A549 (cell line): ENCODE measurements at regions not wholly inside any gene's neighbourhood (a gene's known extent, or its start where the extent isn't known, plus 50 kb on each side); places are given as distances from the start of the nearest gene placed in this dataset.

Source experiments
- ATAC-seq, 2 experiments: fragments of 200-7000 bp in 1 of 2; fragments of >200 bp in 1 of 2; cut with Nextera tagmentation in 1 of 2; cut with Tn5 transposase in 1 of 2; 3 replicates each; pipeline versions ENCODE4 v1.8.0 to v1.9.1; 2018 to 2020; ENCODE audit warnings: mild to moderate bottlenecking in 1 of 2, moderate library complexity in 1 of 2
- CTCF ChIA-PET: fragments of 300-600 bp; sonication (Branson Sonifier 250); formaldehyde crosslinking; extraction: SDS; loops from one replicate; lab custom pipeline; 2021; ENCODE audit warnings: antibody characterized with exemption, inconsistent platforms; lab: Yijun Ruan, JAX
- POLR2A ChIA-PET: fragments of 350-600 bp; formaldehyde crosslinking; extraction: SDS; loops from one replicate; lab custom pipeline; 2021; ENCODE audit warnings: antibody characterized with exemption, inconsistent platforms; lab: Yijun Ruan, JAX
- DNase-seq, 2 experiments: peaks; one replicate each; pipeline versions ENCODE4 v3.0.0 to v3.0.0-alpha.2; 2011 to 2016; ENCODE audit warnings: low read depth in 1 of 2, low spot score in 1 of 2
- FAIRE-seq: peaks from 2 replicates; lab custom pipeline; 2011; peaks lifted over from hg19 to GRCh38; lab: Jason Lieb, UNC
- H3K27ac ChIP-seq, 2 experiments: fragments of >200 bp; sonication (Bioruptor Twin); formaldehyde crosslinking; 3 replicates each; pipeline ENCODE4 v1.5.1; 2016 to 2017
- H3K4me1 ChIP-seq: fragments of >200 bp; sonication (Bioruptor Twin); formaldehyde crosslinking; 3 replicates; pipeline ENCODE4 v1.6.1; 2016
- H3K4me2 ChIP-seq: fragments of >200 bp; sonication (Bioruptor Twin); formaldehyde crosslinking; 3 replicates; pipeline ENCODE4 v1.6.1; 2016
- H3K4me3 ChIP-seq: fragments of >200 bp; sonication (Bioruptor Twin); formaldehyde crosslinking; 3 replicates; pipeline ENCODE4 v1.5.1; 2016
- H3K9me3 ChIP-seq: fragments of >200 bp; sonication (Bioruptor Twin); formaldehyde crosslinking; 3 replicates; pipeline ENCODE4 v1.6.1; 2016
- ATOH8 ChIP-seq: fragments of 250-450 bp; sonication (Bioruptor Pico); IDR thresholded peaks from 2 replicates; pipeline ENCODE4 v1.5.0; 2020; ENCODE audit warnings: low read depth, mild to moderate bottlenecking, moderate library complexity
- BCL3 ChIP-seq: fragments of >200 bp; sonication (Bioruptor Twin); formaldehyde crosslinking; IDR thresholded peaks from 3 replicates; pipeline ENCODE4 v1.6.1; 2016
- BHLHE40 ChIP-seq: IDR thresholded peaks from 2 replicates; pipeline ENCODE4 v1.6.1; 2012; ENCODE audit warnings: low read depth, low read length, inconsistent platforms
- CBX8 ChIP-seq: fragments of 200-600 bp; sonication (generic); IDR thresholded peaks from 2 replicates; pipeline ENCODE4 v1.6.1; 2016
- CEBPB ChIP-seq, 2 experiments: fragments of >200 bp in 1 of 2; sonication (Bioruptor Twin) in 1 of 2; formaldehyde crosslinking in 1 of 2; IDR thresholded peaks; 2 replicates each; pipeline ENCODE4 v1.6.1; 2012 to 2016
- CHD2 ChIP-seq: fragments of 150-350 bp; IDR thresholded peaks from 2 replicates; pipeline ENCODE4 v1.6.1; 2014; ENCODE audit warnings: low read length; ENCODE audit not compliant: partially characterized antibody
- CHD4 ChIP-seq: fragments of 200-600 bp; sonication (generic); IDR thresholded peaks from 2 replicates; pipeline ENCODE4 v1.6.1; 2016; ENCODE audit warnings: antibody characterized with exemption, mild to moderate bottlenecking, borderline replicate concordance
- FOSB ChIP-seq: fragments of 250-450 bp; sonication (Bioruptor Pico); IDR thresholded peaks from 2 replicates; pipeline ENCODE4 v1.5.0; 2020; ENCODE audit warnings: mild to moderate bottlenecking, moderate library complexity
- FOXS1 ChIP-seq: fragments of 250-450 bp; sonication (Bioruptor Pico); IDR thresholded peaks from 2 replicates; pipeline ENCODE4 v1.5.0; 2020; ENCODE audit warnings: mild to moderate bottlenecking, moderate library complexity
- GATA3 ChIP-seq: IDR thresholded peaks from 2 replicates; pipeline ENCODE4 v1.6.1; 2012; ENCODE audit warnings: borderline replicate concordance
- HES2 ChIP-seq: fragments of >200 bp; sonication (Bioruptor Twin); formaldehyde crosslinking; IDR thresholded peaks from 2 replicates; pipeline ENCODE4 v1.6.1; 2016
- HMGXB4 ChIP-seq: fragments of 250-450 bp; sonication (Bioruptor Pico); IDR thresholded peaks from 2 replicates; pipeline ENCODE4 v1.5.0; 2021; ENCODE audit warnings: mild to moderate bottlenecking, moderate library complexity, borderline replicate concordance
- HOXB13 ChIP-seq: fragments of 250-450 bp; sonication (Bioruptor Pico); IDR thresholded peaks from 2 replicates; pipeline ENCODE4 v1.5.0; 2020; ENCODE audit warnings: low read depth, mild to moderate bottlenecking, moderate library complexity
- JUNB ChIP-seq: fragments of >200 bp; sonication (Bioruptor Twin); formaldehyde crosslinking; IDR thresholded peaks from 2 replicates; pipeline ENCODE4 v1.6.1; 2016
- MAFK ChIP-seq: fragments of 450-650 bp; IDR thresholded peaks from 2 replicates; pipeline ENCODE4 v1.6.1; 2014; ENCODE audit not compliant: partially characterized antibody
- MAX ChIP-seq: IDR thresholded peaks from 2 replicates; pipeline ENCODE4 v1.6.1; 2012
- MAZ ChIP-seq: fragments of 150-350 bp; IDR thresholded peaks from 2 replicates; pipeline ENCODE4 v1.6.1; 2014; ENCODE audit warnings: antibody characterized with exemption, low read depth, low read length, borderline replicate concordance
- MYC ChIP-seq: IDR thresholded peaks from 2 replicates; pipeline ENCODE4 v1.6.1; 2012; ENCODE audit warnings: mild to moderate bottlenecking, inconsistent platforms, low read length, improper control_type of control experiment, borderline replicate concordance
- NR3C1 ChIP-seq: fragments of >200 bp; sonication (Bioruptor Twin); formaldehyde crosslinking; IDR thresholded peaks from 3 replicates; pipeline ENCODE4 v1.6.1; 2017
- PBX3 ChIP-seq: IDR thresholded peaks from 2 replicates; pipeline ENCODE4 v1.6.1; 2012
- PHF8 ChIP-seq: fragments of 200-600 bp; sonication (generic); IDR thresholded peaks from 2 replicates; pipeline ENCODE4 v1.6.1; 2016; ENCODE audit warnings: low read depth, mild to moderate bottlenecking, antibody characterized with exemption, moderate library complexity, borderline replicate concordance
- RARB ChIP-seq: fragments of 250-450 bp; sonication (Bioruptor Pico); IDR thresholded peaks from 2 replicates; pipeline ENCODE4 v1.8.0; 2021; ENCODE audit warnings: mild to moderate bottlenecking, moderate library complexity
- RCOR1 ChIP-seq: fragments of 150-350 bp; IDR thresholded peaks from 2 replicates; pipeline ENCODE4 v1.6.1; 2014; ENCODE audit warnings: antibody characterized with exemption, low read length, low read depth
- REST ChIP-seq: fragments of 200-600 bp; sonication (generic); IDR thresholded peaks from 2 replicates; pipeline ENCODE4 v1.6.1; 2016; ENCODE audit warnings: antibody characterized with exemption, mild to moderate bottlenecking, moderate library complexity
- RFX5 ChIP-seq: fragments of 450-650 bp; IDR thresholded peaks from 2 replicates; pipeline ENCODE4 v1.7.1; 2014; ENCODE audit warnings: antibody characterized with exemption, mild to moderate bottlenecking, moderate library complexity
- RNF2 ChIP-seq: fragments of 200-600 bp; sonication (generic); IDR thresholded peaks from 2 replicates; pipeline ENCODE4 v1.6.1; 2016; ENCODE audit warnings: low read depth, mild to moderate bottlenecking, antibody characterized with exemption, moderate library complexity, borderline replicate concordance
- SMC3 ChIP-seq: fragments of >200 bp; sonication (Bioruptor Twin); formaldehyde crosslinking; IDR thresholded peaks from 3 replicates; pipeline ENCODE4 v1.6.1; 2018; ENCODE audit warnings: inconsistent platforms
- SREBF2 ChIP-seq: fragments of 450-650 bp; IDR thresholded peaks from 2 replicates; pipeline ENCODE4 v1.6.1; 2014; ENCODE audit warnings: mild to moderate bottlenecking, moderate library complexity
- TFCP2L1 ChIP-seq: fragments of 250-450 bp; sonication (Bioruptor Pico); IDR thresholded peaks from 2 replicates; pipeline ENCODE4 v1.5.0; 2021; ENCODE audit warnings: mild to moderate bottlenecking
- TP53 ChIP-seq: fragments of 250-450 bp; sonication (Bioruptor Pico); IDR thresholded peaks from 2 replicates; pipeline ENCODE4 v1.5.0; 2021; ENCODE audit warnings: mild to moderate bottlenecking, moderate library complexity
- ZC3H11A ChIP-seq: fragments of 450-650 bp; IDR thresholded peaks from 2 replicates; pipeline ENCODE4 v1.6.1; 2014; ENCODE audit warnings: antibody characterized with exemption, mild to moderate bottlenecking
- ZFP36 ChIP-seq: fragments of 450-650 bp; IDR thresholded peaks from 2 replicates; pipeline ENCODE4 v1.6.1; 2014; ENCODE audit warnings: borderline replicate concordance; ENCODE audit not compliant: partially characterized antibody
- ZSCAN20 ChIP-seq: fragments of 250-450 bp; sonication (Bioruptor Pico); IDR thresholded peaks from 2 replicates; pipeline ENCODE4 v1.8.0; 2022; ENCODE audit warnings: mild to moderate bottlenecking, moderate library complexity
- WGBS: methylation state at CpG from one replicate; pipeline ENCODE4 v1.1.6; 2017; ENCODE audit errors: missing lambda C conversion rate; 5-methylcytosine and 5-hydroxymethylcytosine counted together

- FAIRE-seq (no peak), ATAC-seq (no peak), DNase-seq (no peak)
- Histone ChIP-seq H3K9me3 (no peaks in the 10 kb centered on the region), H3K4me1 (no peaks in the 10 kb centered on the region), H3K4me3 (no peak overlapping the region), H3K4me2 (no peak overlapping the region), H3K27ac (no peak overlapping the region)
- TF ChIP-seq CEBPB (IDR thresholded peaks at IDR 0.05) (no peak), HMGXB4 (CRISPR knock-in tag) (no peak), BHLHE40 (no peak), MYC (no peak), NR3C1 (no peak), MAZ (no peak), GATA3 (no peak), BCL3 (no peak), PBX3 (no peak), CHD2 (no peak), HES2 (no peak), TP53 (CRISPR knock-in tag) (no peak), CHD4 (no peak), MAFK (no peak), RCOR1 (no peak), FOXS1 (CRISPR knock-in tag) (no peak), SREBF2 (no peak), PHF8 (no peak), ZSCAN20 (CRISPR knock-in tag) (no peak), TFCP2L1 (no peak)
- ChIA-PET CTCF (interaction anchor here (1.1 to 1.5 kb wide), 2 partner anchors 9 to 10 kb away, joined by 3 to 4 read pairs; no protein-coding TSS in a partner anchor), POLR2A (no interaction called here)
- WGBS: 56% methylated on average over 3 of the region's 3 CpGs
Measured at GRCh38 chr4:138671606-138672084, 343.9 kb upstream of the NOCT start.

- DNase-seq (no peak), ATAC-seq (no peak), FAIRE-seq (no peak)
- H3K9me3 ChIP-seq: no peaks in the 10 kb centered on the region
- no peak overlapping the region for H3K4me3 ChIP-seq
- POLR2A ChIA-PET: no interaction called here
- H3K4me2 ChIP-seq: no peak overlapping the region
- no peak overlapping the region for H3K27ac ChIP-seq
- CTCF ChIA-PET: interaction anchor here (1.1 to 1.5 kb wide), 2 partner anchors 10 to 11 kb away, joined by 3 to 4 read pairs; no protein-coding TSS in a partner anchor
- no peaks in the 10 kb centered on the region for H3K4me1 ChIP-seq
- TF ChIP-seq HOXB13 (CRISPR knock-in tag) (no peak), CBX8 (no peak), SMC3 (no peak), RARB (CRISPR knock-in tag) (no peak), ATOH8 (CRISPR knock-in tag) (no peak), ZC3H11A (no peak), FOSB (CRISPR knock-in tag) (no peak), RFX5 (no peak), RNF2 (no peak), CEBPB (IDR thresholded peaks at IDR 0.05) (no peak), RCOR1 (no peak), MAX (no peak), REST (no peak), ZFP36 (no peak), JUNB (no peak)
Measured at GRCh38 chr4:138671106-138671505, 344.5 kb upstream of the NOCT start.
